DOHH2 (cell line): ENCODE measurements at regions not wholly inside any gene's neighbourhood (a gene's known extent, or its start where the extent isn't known, plus 50 kb on each side); places are given as distances from the start of the nearest gene placed in this dataset.

ENCODE experiments used
- H3F3A ChIP-seq: fragments of 200-600 bp; sonication (generic), shearing (Covaris generic); 2 replicates; pipeline ENCODE4 v1.6.0; 2016; ENCODE audit warnings: antibody characterized with exemption, mild to moderate bottlenecking; ENCODE audit not compliant: control insufficient read depth, insufficient read depth
- H3K27ac ChIP-seq: fragments of 200-600 bp; sonication (generic); 2 replicates; pipeline ENCODE4 v1.5.1; 2014; ENCODE audit warnings: low read depth, mild to moderate bottlenecking, low read length, moderate library complexity
- H3K27me3 ChIP-seq: fragments of 200-600 bp; sonication (generic); 2 replicates; pipeline ENCODE4 v1.6.1; 2014; ENCODE audit warnings: mild to moderate bottlenecking, low read length, mixed read lengths; ENCODE audit not compliant: control insufficient read depth
- H3K36me3 ChIP-seq: fragments of 200-600 bp; sonication (generic); 2 replicates; pipeline ENCODE4 v1.6.1; 2014; ENCODE audit warnings: mild to moderate bottlenecking, low read length, moderate library complexity, mixed read lengths; ENCODE audit not compliant: control insufficient read depth
- H3K4me1 ChIP-seq: fragments of 200-600 bp; sonication (generic); 2 replicates; pipeline ENCODE4 v1.6.1; 2014; ENCODE audit warnings: mild to moderate bottlenecking, low read length, mixed read lengths; ENCODE audit not compliant: control insufficient read depth
- H3K4me2 ChIP-seq: fragments of 200-600 bp; sonication (generic); 2 replicates; pipeline ENCODE4 v1.6.0; 2014; ENCODE audit warnings: mild to moderate bottlenecking, low read length, moderate library complexity
- H3K4me3 ChIP-seq: fragments of 200-600 bp; sonication (generic); 2 replicates; pipeline ENCODE4 v1.5.1; 2014; ENCODE audit warnings: mild to moderate bottlenecking, low read length, mixed read lengths
- H3K79me2 ChIP-seq: fragments of 200-600 bp; sonication (generic); 2 replicates; pipeline ENCODE4 v1.6.1; 2014; ENCODE audit warnings: mild to moderate bottlenecking, low read length, mixed read lengths; ENCODE audit not compliant: control insufficient read depth
- H3K9me2 ChIP-seq: fragments of 200-600 bp; sonication (generic); replicated peaks from 2 replicates; pipeline ENCODE4 v1.6.1; 2014; ENCODE audit warnings: mild to moderate bottlenecking, low read length, mixed read lengths; ENCODE audit not compliant: control insufficient read depth
- H3K9me3 ChIP-seq: fragments of 200-600 bp; sonication (generic); 2 replicates; pipeline ENCODE4 v1.6.1; 2014; ENCODE audit warnings: antibody characterized with exemption, low read length, mixed read lengths; ENCODE audit not compliant: control insufficient read depth, insufficient read depth
- H4K20me1 ChIP-seq: fragments of 200-600 bp; sonication (generic); 2 replicates; pipeline ENCODE4 v1.6.0; 2014; ENCODE audit warnings: low read depth, mild to moderate bottlenecking, antibody characterized with exemption, low read length, moderate library complexity; ENCODE audit not compliant: control insufficient read depth, insufficient read depth
- EZH2phosphoT487 ChIP-seq: fragments of 200-600 bp; sonication (generic); IDR thresholded peaks from 2 replicates; pipeline ENCODE4 v1.6.1; 2017; ENCODE audit warnings: borderline replicate concordance, mild to moderate bottlenecking, antibody characterized with exemption, low read length, moderate library complexity, mixed read lengths
- TF ChIP-seq, protein P1 (sequence below): fragments of 200-600 bp; sonication (generic); IDR thresholded peaks from one replicate; pipeline ENCODE4 v1.5.1; 2014; ENCODE audit warnings: antibody characterized with exemption, mild to moderate bottlenecking, low read depth, low read length; ENCODE audit not compliant: poor library complexity, severe bottlenecking

DNA sequence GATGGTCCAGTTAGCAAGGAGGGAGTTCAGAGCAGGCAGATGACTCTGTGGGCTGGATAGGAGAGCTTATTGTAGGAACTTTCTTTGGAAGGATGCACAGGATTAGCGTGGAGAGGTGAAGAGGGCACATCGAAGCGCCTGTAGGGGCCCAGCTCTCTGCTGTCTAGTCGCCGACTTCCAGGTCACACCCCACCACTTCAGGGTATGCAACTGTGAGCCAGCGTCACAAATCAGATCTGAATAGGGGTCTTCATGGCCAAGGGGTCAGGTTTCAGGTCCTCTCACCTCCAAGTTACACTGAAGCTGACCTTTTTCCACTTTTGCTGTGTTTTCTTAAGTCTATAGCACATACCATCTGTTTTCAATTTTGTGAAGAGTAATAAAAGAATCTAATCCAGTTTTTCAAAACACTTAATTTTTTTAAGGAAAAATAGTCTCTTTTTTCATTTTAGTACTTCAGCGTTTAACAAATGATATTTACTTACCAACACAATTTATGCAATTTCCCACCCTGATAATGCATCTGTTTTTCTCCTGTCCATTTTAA, 364.2 kb upstream of the CLINT1 start:
- Histone ChIP-seq H3K4me3 (no peak overlapping the region), H3K27me3 (no peaks in the 10 kb centered on the region), H4K20me1 (no peaks in the 10 kb centered on the region), H3K4me1 (peaks cover 7% of the 10 kb centered on the region), H3K27ac (no peak overlapping the region), H3K4me2 (no peak overlapping the region), H3K36me3 (no peaks in the 10 kb centered on the region), H3F3A (no peaks in the 10 kb centered on the region), H3K79me2 (no peaks in the 10 kb centered on the region), H3K9me3 (peaks cover 3% of the 10 kb centered on the region; the same call in 1 of the 2 replicates), H3K9me2 (no peaks in the 10 kb centered on the region)
- no peak for TF ChIP-seq EZH2phosphoT487
- TF ChIP-seq, protein P1, sequence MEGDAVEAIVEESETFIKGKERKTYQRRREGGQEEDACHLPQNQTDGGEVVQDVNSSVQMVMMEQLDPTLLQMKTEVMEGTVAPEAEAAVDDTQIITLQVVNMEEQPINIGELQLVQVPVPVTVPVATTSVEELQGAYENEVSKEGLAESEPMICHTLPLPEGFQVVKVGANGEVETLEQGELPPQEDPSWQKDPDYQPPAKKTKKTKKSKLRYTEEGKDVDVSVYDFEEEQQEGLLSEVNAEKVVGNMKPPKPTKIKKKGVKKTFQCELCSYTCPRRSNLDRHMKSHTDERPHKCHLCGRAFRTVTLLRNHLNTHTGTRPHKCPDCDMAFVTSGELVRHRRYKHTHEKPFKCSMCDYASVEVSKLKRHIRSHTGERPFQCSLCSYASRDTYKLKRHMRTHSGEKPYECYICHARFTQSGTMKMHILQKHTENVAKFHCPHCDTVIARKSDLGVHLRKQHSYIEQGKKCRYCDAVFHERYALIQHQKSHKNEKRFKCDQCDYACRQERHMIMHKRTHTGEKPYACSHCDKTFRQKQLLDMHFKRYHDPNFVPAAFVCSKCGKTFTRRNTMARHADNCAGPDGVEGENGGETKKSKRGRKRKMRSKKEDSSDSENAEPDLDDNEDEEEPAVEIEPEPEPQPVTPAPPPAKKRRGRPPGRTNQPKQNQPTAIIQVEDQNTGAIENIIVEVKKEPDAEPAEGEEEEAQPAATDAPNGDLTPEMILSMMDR = no peak

DNA sequence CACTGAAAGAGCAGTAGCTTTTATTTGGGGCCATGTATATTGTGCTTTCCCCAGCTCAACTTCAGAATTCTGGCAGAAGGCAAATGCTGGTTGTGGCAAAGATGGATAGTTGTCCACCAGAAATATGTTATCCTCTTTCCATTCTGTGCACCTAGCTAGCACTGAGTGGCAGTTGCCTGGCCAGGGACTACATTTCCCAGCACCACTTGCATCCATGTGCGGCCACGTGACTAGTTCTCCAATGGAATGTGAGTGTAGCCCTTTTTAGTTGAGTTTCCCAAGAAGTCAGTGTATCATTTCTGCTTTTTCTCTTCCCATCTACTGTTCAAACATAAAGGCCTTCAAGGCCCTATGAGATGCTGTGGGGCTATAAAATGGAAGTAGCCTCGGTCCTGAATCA, 354.0 kb upstream of the CLINT1 start:
- no peak overlapping the region for H3K27ac ChIP-seq
- H3K4me1 ChIP-seq = no peaks in the 10 kb centered on the region
- no peak overlapping the region for H3K4me3 ChIP-seq
- TF ChIP-seq EZH2phosphoT487 = no peak
- TF ChIP-seq, protein P1 = no peak
- H3K36me3 ChIP-seq = no peaks in the 10 kb centered on the region
- H3K9me3 ChIP-seq = no peaks in the 10 kb centered on the region
- H3K9me2 ChIP-seq = no peaks in the 10 kb centered on the region
- no peaks in the 10 kb centered on the region for H3K27me3 ChIP-seq
- no peaks in the 10 kb centered on the region for H4K20me1 ChIP-seq
- no peaks in the 10 kb centered on the region for H3F3A ChIP-seq
- H3K4me2 ChIP-seq = no peak overlapping the region
- no peaks in the 10 kb centered on the region for H3K79me2 ChIP-seq

DNA sequence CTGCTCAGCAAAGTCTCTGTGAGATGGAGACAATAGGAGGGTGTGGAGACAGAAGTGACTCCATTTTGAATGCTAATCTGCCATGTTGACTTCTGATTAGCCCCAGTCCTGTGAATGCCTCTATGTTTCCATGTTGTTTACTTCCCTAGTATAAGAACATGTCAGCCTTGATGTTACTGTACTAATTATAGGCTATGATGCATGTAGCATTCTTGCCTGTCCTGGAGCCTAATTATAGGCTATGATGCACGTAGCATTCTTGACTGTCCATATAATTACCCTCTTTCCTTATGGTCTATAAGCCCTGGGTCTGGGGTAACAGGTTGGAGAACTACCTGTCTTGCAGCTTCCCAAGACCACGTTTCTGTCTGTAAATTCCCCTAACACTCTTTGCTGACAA, 353.3 kb upstream of the CLINT1 start:
- Histone ChIP-seq H4K20me1 (no peaks in the 10 kb centered on the region), H3K9me2 (no peaks in the 10 kb centered on the region), H3K36me3 (no peaks in the 10 kb centered on the region), H3K4me1 (no peaks in the 10 kb centered on the region), H3K27me3 (no peaks in the 10 kb centered on the region), H3K4me3 (no peak overlapping the region), H3K4me2 (no peak overlapping the region), H3K9me3 (no peaks in the 10 kb centered on the region), H3F3A (no peaks in the 10 kb centered on the region), H3K79me2 (no peaks in the 10 kb centered on the region), H3K27ac (no peak overlapping the region)
- TF ChIP-seq EZH2phosphoT487 = no peak
- TF ChIP-seq, protein P1 = no peak
